OCI-LY1 (cell line): ENCODE measurements at regions not wholly inside any gene's neighbourhood (a gene's known extent, or its start where the extent isn't known, plus 50 kb on each side); places are given as distances from the start of the nearest gene placed in this dataset.

ENCODE experiments used
- H2AFZ ChIP-seq: fragments of 200-600 bp; sonication (generic), shearing (Covaris generic); 2 replicates; pipeline ENCODE4 v1.6.0; 2014; ENCODE audit warnings: antibody characterized with exemption, mild to moderate bottlenecking, low read length
- H3F3A ChIP-seq: fragments of 200-600 bp; sonication (generic), shearing (Covaris generic); 2 replicates; pipeline ENCODE4 v1.6.0; 2014; ENCODE audit warnings: mild to moderate bottlenecking, antibody characterized with exemption, low read length, moderate library complexity; ENCODE audit not compliant: insufficient read depth
- H3K27ac ChIP-seq: fragments of 200-600 bp; sonication (generic); 2 replicates; pipeline ENCODE4 v1.5.1; 2014; ENCODE audit warnings: low read length, mixed run types, mild to moderate bottlenecking, low read depth; ENCODE audit not compliant: poor library complexity, severe bottlenecking
- H3K27me3 ChIP-seq: fragments of 200-600 bp; sonication (generic); 2 replicates; pipeline ENCODE4 v1.6.0; 2014; ENCODE audit warnings: antibody characterized with exemption, mild to moderate bottlenecking, low read length, moderate library complexity; ENCODE audit not compliant: insufficient read depth
- H3K36me3 ChIP-seq: fragments of 200-600 bp; sonication (generic); 2 replicates; pipeline ENCODE4 v1.6.1; 2014; ENCODE audit warnings: mild to moderate bottlenecking, antibody characterized with exemption, low read length, moderate library complexity, mixed read lengths; ENCODE audit not compliant: insufficient read depth
- H3K4me1 ChIP-seq: fragments of 200-600 bp; sonication (generic); 2 replicates; pipeline ENCODE4 v1.5.1; 2014; ENCODE audit warnings: mild to moderate bottlenecking, low read length, moderate library complexity; ENCODE audit not compliant: insufficient read depth, severe bottlenecking
- H3K4me2 ChIP-seq: fragments of 200-600 bp; sonication (generic), shearing (Covaris generic); 2 replicates; pipeline ENCODE4 v1.6.1; 2014; ENCODE audit warnings: low read length
- H3K4me3 ChIP-seq: fragments of 200-600 bp; sonication (generic); 2 replicates; pipeline ENCODE4 v1.5.1; 2014; ENCODE audit warnings: low read length, low read depth, mild to moderate bottlenecking, mixed read lengths; ENCODE audit not compliant: poor library complexity, severe bottlenecking
- H3K79me2 ChIP-seq: fragments of 200-600 bp; shearing (Covaris generic); 2 replicates; pipeline ENCODE4 v1.6.1; 2016; ENCODE audit warnings: mixed run types, low read length, mixed read lengths; ENCODE audit not compliant: insufficient read depth
- H3K9ac ChIP-seq: fragments of 200-600 bp; sonication (generic), shearing (Covaris generic); 2 replicates; pipeline ENCODE4 v1.6.1; 2014; ENCODE audit warnings: mild to moderate bottlenecking, low read length, mixed read lengths
- H3K9me2 ChIP-seq: fragments of 200-600 bp; sonication (generic), shearing (Covaris generic); 2 replicates; pipeline ENCODE4 v1.6.1; 2014; ENCODE audit warnings: low read depth, mild to moderate bottlenecking, low read length, mixed read lengths
- H3K9me3 ChIP-seq: fragments of 200-600 bp; shearing (Covaris generic); 2 replicates; pipeline ENCODE4 v1.6.1; 2014; ENCODE audit warnings: low read length, mixed read lengths
- H4K20me1 ChIP-seq: fragments of 200-600 bp; sonication (generic), shearing (Covaris generic); 2 replicates; pipeline ENCODE4 v1.6.0; 2016; ENCODE audit warnings: mild to moderate bottlenecking, low read length; ENCODE audit not compliant: insufficient read depth
- CTCF ChIP-seq: fragments of 200-600 bp; sonication (generic), shearing (Covaris generic); IDR thresholded peaks from 2 replicates; pipeline ENCODE4 v1.5.1; 2017; ENCODE audit warnings: mild to moderate bottlenecking, antibody characterized with exemption, low read length, moderate library complexity, mixed read lengths
- EZH2 ChIP-seq: fragments of 200-600 bp; sonication (generic), shearing (Covaris generic); IDR thresholded peaks from 2 replicates; pipeline ENCODE4 v1.8.0; 2017; ENCODE audit warnings: borderline replicate concordance, mixed run types, mild to moderate bottlenecking, antibody characterized with exemption, low read length, moderate library complexity, mixed read lengths

- TF ChIP-seq CTCF: no peak
- no peak for TF ChIP-seq EZH2
Observed at GRCh38 chr17:16880121-16880842, 91.6 kb downstream of the TNFRSF13B start.

DNA sequence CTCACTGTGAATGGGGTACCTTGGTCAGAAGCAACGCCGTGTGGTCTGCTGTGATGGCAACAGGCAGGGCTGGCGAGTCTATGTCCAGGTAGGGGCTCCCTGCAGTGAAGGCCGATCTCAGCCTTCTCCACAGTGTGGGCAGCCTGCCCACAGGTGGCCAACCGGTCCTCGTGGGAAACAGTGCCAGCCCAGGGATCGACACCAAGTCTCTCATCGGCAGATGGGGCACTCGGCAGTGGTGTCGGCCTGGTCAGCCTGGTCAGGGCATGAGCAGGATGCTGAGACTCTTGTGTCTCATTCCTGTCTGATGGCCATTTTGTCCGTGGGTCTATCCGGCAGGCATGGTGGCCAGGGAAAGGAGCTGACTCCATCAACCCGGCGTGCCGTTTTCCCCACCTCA is 92.2 kb downstream of the TNFRSF13B start:
- Histone ChIP-seq H3K4me2 (no peak overlapping the region), H3K9me2 (no peaks in the 10 kb centered on the region), H3K27me3 (no peaks in the 10 kb centered on the region; the same call in 1 of the 2 replicates), H2AFZ (no peak overlapping the region), H3K36me3 (no peaks in the 10 kb centered on the region), H3K9ac (no peak overlapping the region), H3K4me1 (no peaks in the 10 kb centered on the region), H3K4me3 (no peak overlapping the region), H3K27ac (no peak overlapping the region), H3K79me2 (no peaks in the 10 kb centered on the region), H4K20me1 (no peaks in the 10 kb centered on the region), H3F3A (no peaks in the 10 kb centered on the region), H3K9me3 (no peaks in the 10 kb centered on the region)
- TF ChIP-seq CTCF (no peak), EZH2 (no peak)

More at GRCh38 chr17:16880121-16880842, 91.6 kb downstream of the TNFRSF13B start:
- Histone ChIP-seq H3K27me3 (no peaks in the 10 kb centered on the region; the same call in 1 of the 2 replicates), H3K27ac (no peak overlapping the region), H3K4me1 (no peaks in the 10 kb centered on the region), H3K9me2 (no peaks in the 10 kb centered on the region), H3K9me3 (no peaks in the 10 kb centered on the region), H3K4me2 (no peak overlapping the region), H3K9ac (no peak overlapping the region), H3K4me3 (no peak overlapping the region), H2AFZ (no peak overlapping the region), H3F3A (no peaks in the 10 kb centered on the region), H3K36me3 (no peaks in the 10 kb centered on the region), H3K79me2 (no peaks in the 10 kb centered on the region), H4K20me1 (no peaks in the 10 kb centered on the region)

GRCh38 chr17:16878606-16879005 is 93.3 kb downstream of the TNFRSF13B start:
- Histone ChIP-seq H3K27me3 (no peaks in the 10 kb centered on the region; the same call in 1 of the 2 replicates), H3K9ac (no peak overlapping the region), H3K4me3 (no peak overlapping the region), H3K36me3 (no peaks in the 10 kb centered on the region), H4K20me1 (no peaks in the 10 kb centered on the region), H2AFZ (no peak overlapping the region), H3K9me3 (no peaks in the 10 kb centered on the region), H3K4me1 (no peaks in the 10 kb centered on the region), H3F3A (no peaks in the 10 kb centered on the region), H3K4me2 (no peak overlapping the region), H3K79me2 (no peaks in the 10 kb centered on the region), H3K27ac (no peak overlapping the region), H3K9me2 (no peaks in the 10 kb centered on the region)
- no peak for TF ChIP-seq CTCF
- no peak for TF ChIP-seq EZH2
